ENCODE measurements at regions not wholly inside any gene's neighbourhood (a gene's known extent, or its start where the extent isn't known, plus 50 kb on each side); places are given as distances from the start of the nearest gene placed in this dataset.

DNA sequence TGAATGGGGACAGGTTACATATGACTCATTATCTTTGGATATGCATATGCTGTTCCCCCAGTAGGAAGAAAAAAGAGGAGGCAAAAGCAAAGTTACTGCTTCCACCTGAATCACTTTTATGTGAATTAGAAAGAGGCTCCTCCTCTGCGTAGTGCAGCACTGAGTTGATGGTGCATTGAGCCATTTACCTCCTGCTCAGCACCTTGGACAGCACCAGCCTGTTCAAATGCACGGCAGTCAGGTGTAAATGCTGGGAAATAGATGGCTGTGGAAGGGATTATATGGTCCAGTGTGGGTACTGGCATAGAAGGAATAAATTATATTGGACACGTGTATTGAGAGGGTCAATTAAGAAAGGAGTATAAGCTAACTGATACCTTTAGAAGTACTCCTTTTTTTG lies 541.9 kb upstream of the SEL1L start:
- no peaks in the 10 kb centered on the region for H3K27me3 ChIP-seq (ENCODE audit: low read depth)
- no peaks in the 10 kb centered on the region for H3K4me1 ChIP-seq
- H3K4me3 ChIP-seq = no peak overlapping the region
- DNase-seq = no peak
- intact Hi-C loops (cut with DNase I) = no loop called here
- no peaks in the 10 kb centered on the region for H3K9me3 ChIP-seq
- TF ChIP-seq, protein P1, sequence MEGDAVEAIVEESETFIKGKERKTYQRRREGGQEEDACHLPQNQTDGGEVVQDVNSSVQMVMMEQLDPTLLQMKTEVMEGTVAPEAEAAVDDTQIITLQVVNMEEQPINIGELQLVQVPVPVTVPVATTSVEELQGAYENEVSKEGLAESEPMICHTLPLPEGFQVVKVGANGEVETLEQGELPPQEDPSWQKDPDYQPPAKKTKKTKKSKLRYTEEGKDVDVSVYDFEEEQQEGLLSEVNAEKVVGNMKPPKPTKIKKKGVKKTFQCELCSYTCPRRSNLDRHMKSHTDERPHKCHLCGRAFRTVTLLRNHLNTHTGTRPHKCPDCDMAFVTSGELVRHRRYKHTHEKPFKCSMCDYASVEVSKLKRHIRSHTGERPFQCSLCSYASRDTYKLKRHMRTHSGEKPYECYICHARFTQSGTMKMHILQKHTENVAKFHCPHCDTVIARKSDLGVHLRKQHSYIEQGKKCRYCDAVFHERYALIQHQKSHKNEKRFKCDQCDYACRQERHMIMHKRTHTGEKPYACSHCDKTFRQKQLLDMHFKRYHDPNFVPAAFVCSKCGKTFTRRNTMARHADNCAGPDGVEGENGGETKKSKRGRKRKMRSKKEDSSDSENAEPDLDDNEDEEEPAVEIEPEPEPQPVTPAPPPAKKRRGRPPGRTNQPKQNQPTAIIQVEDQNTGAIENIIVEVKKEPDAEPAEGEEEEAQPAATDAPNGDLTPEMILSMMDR (IDR thresholded peaks at IDR 0.05) = no peak
- H3K27ac ChIP-seq = no peak overlapping the region
- H3K36me3 ChIP-seq = no peaks in the 10 kb centered on the region
- ATAC-seq = no peak

DNA sequence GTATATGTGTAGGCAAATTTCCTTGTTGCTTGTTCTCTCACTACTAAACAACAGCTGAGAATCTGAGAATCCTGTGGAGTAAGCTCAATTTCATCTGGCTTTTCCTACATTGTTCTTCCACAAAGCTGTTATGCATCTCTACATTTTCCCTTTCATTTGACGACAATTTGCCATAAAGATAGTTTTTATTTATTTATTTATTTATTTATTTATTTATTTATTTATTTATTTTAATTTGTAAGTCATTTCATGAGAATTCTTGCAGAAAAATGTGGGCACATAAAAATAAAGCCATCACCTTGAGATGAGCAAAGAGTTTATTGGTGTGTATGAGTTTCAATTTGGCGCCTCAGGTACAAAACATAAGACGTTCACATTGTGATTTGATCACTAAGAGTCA lies 545.9 kb upstream of the SEL1L start:
- TF ChIP-seq, protein P1 (IDR thresholded peaks at IDR 0.05) = no peak
- Histone ChIP-seq H3K27ac (no peak overlapping the region), H3K4me3 (no peak overlapping the region), H3K4me1 (no peaks in the 10 kb centered on the region), H3K36me3 (no peaks in the 10 kb centered on the region), H3K27me3 (ENCODE audit: low read depth) (no peaks in the 10 kb centered on the region), H3K9me3 (no peaks in the 10 kb centered on the region)
- no peak for ATAC-seq
- no peak for DNase-seq
- intact Hi-C loops (cut with DNase I) = no loop called here

- H3K4me1 ChIP-seq = no peaks in the 10 kb centered on the region
- intact Hi-C loops (cut with DNase I) = no loop called here
- no peaks in the 10 kb centered on the region for H3K27me3 ChIP-seq (ENCODE audit: low read depth)
- H3K36me3 ChIP-seq = no peaks in the 10 kb centered on the region
- DNase-seq (no peak), ATAC-seq (no peak)
- TF ChIP-seq, protein P1 (IDR thresholded peaks at IDR 0.05) = no peak
- H3K27ac ChIP-seq = no peak overlapping the region
- H3K9me3 ChIP-seq = no peaks in the 10 kb centered on the region
- no peak overlapping the region for H3K4me3 ChIP-seq
Measured at GRCh38 chr14:82080370-82080769, 546.7 kb upstream of the SEL1L start.

GRCh38 chr14:82084813-82085212 lies 551.2 kb upstream of the SEL1L start:
- Histone ChIP-seq H3K4me1 (no peaks in the 10 kb centered on the region), H3K27ac (no peak overlapping the region), H3K4me3 (no peak overlapping the region), H3K9me3 (no peaks in the 10 kb centered on the region), H3K36me3 (no peaks in the 10 kb centered on the region), H3K27me3 (ENCODE audit: low read depth) (no peaks in the 10 kb centered on the region)
- TF ChIP-seq, protein P1 (IDR thresholded peaks at IDR 0.05) = no peak
- ATAC-seq (no peak), DNase-seq (no peak)
- intact Hi-C loops (cut with DNase I) = no loop called here

- intact Hi-C loops (cut with DNase I) = no loop called here
- Histone ChIP-seq H3K4me3 (no peak overlapping the region), H3K27me3 (ENCODE audit: low read depth) (no peaks in the 10 kb centered on the region), H3K9me3 (no peaks in the 10 kb centered on the region), H3K36me3 (no peaks in the 10 kb centered on the region), H3K4me1 (no peaks in the 10 kb centered on the region), H3K27ac (no peak overlapping the region)
- DNase-seq = no peak
- TF ChIP-seq, protein P1 (IDR thresholded peaks at IDR 0.05) = no peak
- no peak for ATAC-seq
Measured at GRCh38 chr14:82091097-82091496, 557.4 kb upstream of the SEL1L start.

GRCh38 chr14:82094829-82095345 lies 561.2 kb upstream of the SEL1L start:
- no peak for DNase-seq
- Histone ChIP-seq H3K4me1 (no peaks in the 10 kb centered on the region), H3K36me3 (no peaks in the 10 kb centered on the region), H3K9me3 (no peaks in the 10 kb centered on the region), H3K27ac (no peak overlapping the region), H3K27me3 (ENCODE audit: low read depth) (no peaks in the 10 kb centered on the region), H3K4me3 (no peak overlapping the region)
- TF ChIP-seq, protein P1 (IDR thresholded peaks at IDR 0.05) = no peak
- intact Hi-C loops (cut with DNase I) = no loop called here
- ATAC-seq = no peak
